Adrenal gland (tissue), 9 donors: ENCODE measurements at regions not wholly inside any gene's neighbourhood (a gene's known extent, or its start where the extent isn't known, plus 50 kb on each side); places are given as distances from the start of the nearest gene placed in this dataset.

ENCODE experiments used
- DNase-seq, 7 donors: peaks; one replicate each; pipeline ENCODE4 v3.0.0-alpha.2; 2019 to 2020
- H3K27ac ChIP-seq, 5 donors: fragments of 200-600 bp; sonication (generic) in 4 of 5; 1 replicate in 3 of 5; 2 replicates in 2 of 5; pipeline versions ENCODE4 v1.5.1 to v1.8.0; 2016 to 2020; ENCODE audit warnings: mild to moderate bottlenecking in 1 of 5
- H3K27me3 ChIP-seq: fragments of 200-600 bp; 2 replicates; pipeline ENCODE4 v1.8.0; 2021
- H3K36me3 ChIP-seq, 2 donors: fragments of 200-600 bp; replicated peaks in 1 of 2; 1 replicate in 1 of 2; 2 replicates in 1 of 2; pipeline versions ENCODE4 v1.5.1 to v1.8.0; 2018 to 2022
- H3K4me1 ChIP-seq, 2 donors: fragments of 200-600 bp; replicated peaks in 1 of 2; 1 replicate in 1 of 2; 2 replicates in 1 of 2; pipeline versions ENCODE4 v1.5.1 to v1.8.0; 2018 to 2021
- H3K4me3 ChIP-seq, 4 donors: fragments of 200-600 bp; sonication (generic) in 3 of 4; one replicate each; pipeline ENCODE4 v1.5.1; 2016 to 2018
- H3K9me3 ChIP-seq, 3 donors: fragments of 200-600 bp; sonication (generic) in 1 of 3; replicated peaks in 1 of 3; 1 replicate in 2 of 3; 2 replicates in 1 of 3; pipeline versions ENCODE4 v1.5.1 to v1.8.0; 2016 to 2021
- POLR2A ChIP-seq, 2 donors: fragments of 450-650 bp; IDR thresholded peaks; one replicate each; pipeline ENCODE4 v1.6.1; 2017; ENCODE audit warnings: antibody characterized with exemption in 2 of 2, mild to moderate bottlenecking in 2 of 2, moderate library complexity in 1 of 2
- WGBS, 4 donors: extraction: QIAGEN DNeasy Blood & Tissue Kit in 2 of 4; methylation state at CpG; one replicate each; pipeline versions ENCODE4 v1.1.5 to v1.1.7; 2013 to 2017; 5-methylcytosine and 5-hydroxymethylcytosine counted together
- intact Hi-C, 2 donors: fragments of 100-400 bp; cut with DNase I; formaldehyde crosslinking; loops; one replicate each; pipeline versions ENCODE4 v1.14.1 to v1.15.0; 2022 to 2023
- TF ChIP-seq, protein P1 (sequence below), 6 experiments: fragments of 450-650 bp in 4 of 6; fragments of 200-600 bp in 2 of 6; sonication (generic) in 1 of 6; IDR thresholded peaks; 1 replicate in 5 of 6; 2 replicates in 1 of 6; pipeline versions ENCODE4 v1.5.1 to v1.8.0; 2016 to 2021; ENCODE audit warnings: antibody characterized with exemption in 6 of 6, mild to moderate bottlenecking in 2 of 6, moderate library complexity in 1 of 6
- donor health status: healthy with polysubstance abuse.
- donor health status: Bipolar disorder and iron deficiency.
- donor health status: DM: yes; HTN: yes; CAD: no.
- donor health status: DM: no; HTN: no; CAD: no.
- donor health status: DM: no; HTN: no; CAD: no.

DNA sequence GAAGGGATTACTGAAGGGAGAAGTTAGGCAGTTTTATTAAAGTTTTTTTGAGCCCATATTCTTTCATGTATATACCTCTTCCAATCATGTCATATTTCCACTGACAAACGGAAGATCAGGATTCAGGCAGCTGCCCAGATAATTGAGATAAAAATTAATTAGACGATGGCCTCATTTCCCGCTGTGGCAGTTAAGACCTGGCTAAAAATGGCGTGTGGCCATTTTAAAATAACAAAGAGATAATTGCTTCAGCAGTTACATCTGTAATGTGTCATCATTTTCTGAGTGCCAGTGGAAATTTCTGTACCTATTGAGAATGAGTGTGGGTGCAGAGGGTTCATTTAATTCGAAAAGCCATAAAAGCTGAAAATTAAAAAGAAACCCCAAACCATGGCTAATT lies 215.1 kb downstream of the STK31 start:
- TF ChIP-seq POLR2A (IDR thresholded peaks at IDR 0.05) = no peak
- TF ChIP-seq, protein P1, sequence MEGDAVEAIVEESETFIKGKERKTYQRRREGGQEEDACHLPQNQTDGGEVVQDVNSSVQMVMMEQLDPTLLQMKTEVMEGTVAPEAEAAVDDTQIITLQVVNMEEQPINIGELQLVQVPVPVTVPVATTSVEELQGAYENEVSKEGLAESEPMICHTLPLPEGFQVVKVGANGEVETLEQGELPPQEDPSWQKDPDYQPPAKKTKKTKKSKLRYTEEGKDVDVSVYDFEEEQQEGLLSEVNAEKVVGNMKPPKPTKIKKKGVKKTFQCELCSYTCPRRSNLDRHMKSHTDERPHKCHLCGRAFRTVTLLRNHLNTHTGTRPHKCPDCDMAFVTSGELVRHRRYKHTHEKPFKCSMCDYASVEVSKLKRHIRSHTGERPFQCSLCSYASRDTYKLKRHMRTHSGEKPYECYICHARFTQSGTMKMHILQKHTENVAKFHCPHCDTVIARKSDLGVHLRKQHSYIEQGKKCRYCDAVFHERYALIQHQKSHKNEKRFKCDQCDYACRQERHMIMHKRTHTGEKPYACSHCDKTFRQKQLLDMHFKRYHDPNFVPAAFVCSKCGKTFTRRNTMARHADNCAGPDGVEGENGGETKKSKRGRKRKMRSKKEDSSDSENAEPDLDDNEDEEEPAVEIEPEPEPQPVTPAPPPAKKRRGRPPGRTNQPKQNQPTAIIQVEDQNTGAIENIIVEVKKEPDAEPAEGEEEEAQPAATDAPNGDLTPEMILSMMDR (IDR thresholded peaks at IDR 0.05) = no peak

DNA sequence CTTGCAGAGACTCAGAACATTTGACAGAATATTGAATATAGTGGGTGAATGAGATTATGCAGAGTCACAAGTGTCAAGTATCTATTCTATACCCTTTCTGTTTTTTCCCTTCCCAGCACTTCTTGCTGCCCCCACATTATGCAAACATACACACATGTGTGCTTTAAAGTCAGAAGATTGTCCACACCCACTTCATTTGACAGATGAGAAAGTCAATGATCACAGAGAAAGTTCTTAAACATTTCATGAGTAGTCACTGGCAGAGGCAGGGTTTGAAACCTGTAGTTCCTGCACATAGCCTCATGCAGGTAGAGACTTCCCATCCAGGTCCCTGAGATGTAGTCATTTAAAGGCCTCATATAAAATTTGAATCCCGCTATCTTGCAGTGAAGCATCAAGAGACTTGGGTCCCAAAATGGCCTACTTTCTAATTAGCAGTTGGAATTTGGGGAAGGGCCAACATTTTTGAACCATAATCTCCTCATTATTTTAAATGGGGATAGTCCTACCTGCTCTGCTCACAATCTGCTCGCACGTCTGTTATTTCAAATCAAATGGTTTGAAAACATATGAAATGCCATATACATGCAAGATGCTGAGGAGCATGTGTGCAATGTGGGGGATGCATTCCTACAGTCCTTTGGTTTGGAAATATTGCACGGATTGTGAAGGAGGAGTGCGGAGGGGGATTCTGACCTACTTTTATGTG lies 217.8 kb downstream of the STK31 start:
- no peaks in the 10 kb centered on the region for H3K4me1 ChIP-seq
- 81 to 95% (median 84%) methylated on average over 5 of the region's 5 CpGs for WGBS, 4 donors
- no peaks in the 10 kb centered on the region for H3K27me3 ChIP-seq
- H3K4me3 ChIP-seq = no peak overlapping the region
- intact Hi-C loops = no loop called here
- H3K9me3 ChIP-seq = no peaks in the 10 kb centered on the region
- TF ChIP-seq POLR2A (IDR thresholded peaks at IDR 0.05) = no peak
- TF ChIP-seq, protein P1 (IDR thresholded peaks at IDR 0.05) = no peak
- no peak overlapping the region for H3K27ac ChIP-seq
- H3K36me3 ChIP-seq = no peaks in the 10 kb centered on the region
- no peak for DNase-seq

More for the DNA sequence above, 215.1 kb downstream of the STK31 start:
- intact Hi-C loops = no loop called here
- Histone ChIP-seq H3K9me3 (no peaks in the 10 kb centered on the region), H3K4me3 (no peak overlapping the region), H3K27ac (no peak overlapping the region), H3K27me3 (no peaks in the 10 kb centered on the region), H3K36me3 (no peaks in the 10 kb centered on the region), H3K4me1 (no peaks in the 10 kb centered on the region)
- DNase-seq = no peak
- 55 to 70% (median 62%) methylated on average over 5 of the region's 5 CpGs for WGBS, 4 donors

DNA sequence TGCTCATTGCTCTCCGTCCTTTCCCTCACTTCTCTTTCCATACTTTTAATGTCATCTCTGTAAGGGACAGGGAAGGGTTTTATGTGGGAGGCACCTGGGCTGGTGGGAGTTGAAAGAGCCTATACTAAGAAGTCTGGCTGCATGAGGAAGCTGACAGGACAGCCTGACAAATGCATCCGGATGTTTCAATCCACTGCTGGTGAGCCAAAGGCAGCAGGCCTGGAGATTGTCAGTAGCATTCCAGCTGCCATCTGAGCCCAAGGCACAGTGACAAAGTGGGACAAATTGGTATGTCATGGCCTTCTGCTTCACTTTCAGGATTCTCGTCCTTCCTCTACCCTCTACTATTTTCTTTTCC lies 218.4 kb downstream of the STK31 start:
- no peaks in the 10 kb centered on the region for H3K9me3 ChIP-seq
- peak in 1 of 7 donors; percentile 56 for DNase-seq
- no peaks in the 10 kb centered on the region for H3K4me1 ChIP-seq
- intact Hi-C loops = no loop called here
- H3K27me3 ChIP-seq = no peaks in the 10 kb centered on the region
- no peaks in the 10 kb centered on the region for H3K36me3 ChIP-seq
- no peak overlapping the region for H3K4me3 ChIP-seq
- H3K27ac ChIP-seq = no peak overlapping the region
- TF ChIP-seq, protein P1 (IDR thresholded peaks at IDR 0.05) = no peak
- TF ChIP-seq POLR2A (IDR thresholded peaks at IDR 0.05) = no peak
- WGBS, 4 donors = 36 to 56% (median 52%) methylated on average over 3 of the region's 3 CpGs

DNA sequence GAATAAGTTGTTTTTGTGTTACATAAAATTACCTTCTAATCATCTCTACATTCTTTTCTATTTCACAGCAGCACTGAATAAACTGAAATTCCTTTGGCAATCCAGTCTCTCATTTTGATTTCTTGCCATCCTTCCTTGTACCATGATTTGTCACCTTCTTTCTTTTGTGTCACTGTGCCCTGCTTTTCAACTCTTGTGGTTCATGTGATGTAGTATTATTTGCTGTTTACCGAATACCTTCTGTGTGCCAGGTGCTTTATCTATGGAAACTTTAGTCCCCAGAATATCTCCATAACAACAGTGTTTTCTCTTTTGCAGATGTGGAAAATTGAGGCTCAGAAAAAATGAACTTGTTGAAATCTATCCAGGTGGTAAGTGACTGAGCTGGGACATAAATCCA lies 220.3 kb downstream of the STK31 start:
- no peak overlapping the region for H3K27ac ChIP-seq
- intact Hi-C loops = no loop called here
- H3K9me3 ChIP-seq = no peaks in the 10 kb centered on the region
- no peaks in the 10 kb centered on the region for H3K4me1 ChIP-seq
- H3K4me3 ChIP-seq = no peak overlapping the region
- no peaks in the 10 kb centered on the region for H3K36me3 ChIP-seq
- DNase-seq = no peak
- TF ChIP-seq POLR2A (IDR thresholded peaks at IDR 0.05) = no peak
- TF ChIP-seq, protein P1 (IDR thresholded peaks at IDR 0.05) = no peak
- no peaks in the 10 kb centered on the region for H3K27me3 ChIP-seq
- WGBS, 4 donors = 71 to 80% (median 74%) methylated on average over 1 of the region's 1 CpG
